SK-N-SH treated with all-trans-retinoic acid at 6 μM for 48 hours (cell line): ENCODE measurements at regions not wholly inside any gene's neighbourhood (a gene's known extent, or its start where the extent isn't known, plus 50 kb on each side); places are given as distances from the start of the nearest gene placed in this dataset.

Source experiments
- TOX ChIP-seq: fragments of 250-450 bp; sonication (Bioruptor Pico); IDR thresholded peaks from 2 replicates; pipeline ENCODE4 v1.8.0; 2021; ENCODE audit warnings: mild to moderate bottlenecking, moderate library complexity, borderline replicate concordance
- ZNF8 ChIP-seq: fragments of 450-650 bp; formaldehyde crosslinking; IDR thresholded peaks from 2 replicates; pipeline ENCODE4 v1.5.0; 2020; ENCODE audit warnings: mild to moderate bottlenecking, moderate library complexity

GRCh38 chr14:41392226-41392625 lies 214.4 kb upstream of the LRFN5 start:
- no peak for TF ChIP-seq TOX (CRISPR knock-in tag)
- TF ChIP-seq ZNF8 (CRISPR knock-in tag): no peak
